MCF 10A (cell line): ENCODE measurements at regions not wholly inside any gene's neighbourhood (a gene's known extent, or its start where the extent isn't known, plus 50 kb on each side); places are given as distances from the start of the nearest gene placed in this dataset.
A peak's percentile ranks its signal among the peaks of the same experiment; 100 is the strongest.

ENCODE experiments used
- BruUV-seq: library from RNA; stranded (reverse); fragments of 400-500 nt; replicated peaks from 2 replicates; lab custom pipeline; 2021; lab: Mats Ljungman, UMichigan
- CTCF ChIA-PET: fragments of 300-600 bp; sonication (Branson Sonifier 250); formaldehyde crosslinking; extraction: SDS; loops from one replicate; lab custom pipeline; 2021; ENCODE audit warnings: antibody characterized with exemption, inconsistent platforms; lab: Yijun Ruan, JAX
- POLR2A ChIA-PET: fragments of 300-600, 350-650 bp; sonication (Branson Sonifier 250); formaldehyde crosslinking; extraction: SDS; loops from one replicate; lab custom pipeline; 2020; ENCODE audit warnings: antibody characterized with exemption, inconsistent platforms; lab: Yijun Ruan, JAX
- DNase-seq: peaks from one replicate; pipeline ENCODE4 v3.0.0-alpha.2; 2018; ENCODE audit not compliant: unreplicated experiment
- H3K27ac Mint-ChIP-seq: one replicate; pipeline ENCODE4 v1.8.0; 2022; ENCODE audit warnings: mild to moderate bottlenecking, low read depth, mixed read lengths; ENCODE audit not compliant: unreplicated experiment
- H3K27me3 Mint-ChIP-seq: one replicate; pipeline ENCODE4 v1.8.0; 2022; ENCODE audit warnings: mixed read lengths; ENCODE audit not compliant: insufficient read depth, unreplicated experiment
- H3K36me3 Mint-ChIP-seq: one replicate; pipeline ENCODE4 v1.8.0; 2022; ENCODE audit warnings: mild to moderate bottlenecking, moderate library complexity, mixed read lengths; ENCODE audit not compliant: insufficient read depth, unreplicated experiment
- H3K4me1 Mint-ChIP-seq: one replicate; pipeline ENCODE4 v1.8.0; 2022; ENCODE audit warnings: mixed read lengths; ENCODE audit not compliant: insufficient read depth, unreplicated experiment
- H3K4me3 Mint-ChIP-seq: one replicate; pipeline ENCODE4 v1.8.0; 2022; ENCODE audit warnings: mild to moderate bottlenecking, moderate library complexity, mixed read lengths; ENCODE audit not compliant: unreplicated experiment
- H3K9me3 Mint-ChIP-seq: one replicate; pipeline ENCODE4 v1.8.0; 2022; ENCODE audit warnings: mixed read lengths; ENCODE audit not compliant: unreplicated experiment
- intact Hi-C: fragments of 100-400 bp; cut with micrococcal nuclease; formaldehyde crosslinking; loops from 2 replicates; pipeline ENCODE4 v1.14.1; 2022
- TF ChIP-seq, protein P1 (sequence below): fragments of 200-600 bp; IDR thresholded peaks from one replicate; pipeline ENCODE4 v1.8.0; 2022; ENCODE audit warnings: antibody characterized with exemption, mild to moderate bottlenecking; ENCODE audit not compliant: unreplicated experiment

DNA sequence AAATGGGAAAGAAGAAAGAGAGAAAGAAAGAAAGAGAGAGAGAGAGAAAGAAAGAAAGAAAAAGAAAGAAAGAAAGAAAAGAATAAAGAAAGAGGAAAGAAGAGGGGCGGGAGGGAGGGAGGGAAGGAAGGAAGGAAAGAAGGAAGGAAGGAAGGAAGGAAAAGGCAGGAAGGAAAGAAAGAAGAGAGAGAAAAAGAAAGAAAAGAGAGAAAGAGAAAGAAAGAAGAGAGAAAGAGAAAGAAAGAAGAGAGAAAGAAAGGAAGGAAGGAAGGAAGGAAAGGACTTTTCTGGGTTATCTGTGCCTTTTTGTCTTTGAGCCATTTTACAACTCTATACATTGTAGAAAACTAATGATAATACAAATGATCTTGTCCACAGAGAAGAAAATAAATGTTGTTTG lies 136.6 kb upstream of the SMAD3 start:
- Mint-ChIP-seq H3K27ac (no peak overlapping the region), H3K4me1 (peaks cover 26% of the 10 kb centered on the region), H3K9me3 (peaks cover 15% of the 10 kb centered on the region), H3K36me3 (no peaks in the 10 kb centered on the region), H3K27me3 (no peaks in the 10 kb centered on the region), H3K4me3 (no peak overlapping the region)
- TF ChIP-seq, protein P1, sequence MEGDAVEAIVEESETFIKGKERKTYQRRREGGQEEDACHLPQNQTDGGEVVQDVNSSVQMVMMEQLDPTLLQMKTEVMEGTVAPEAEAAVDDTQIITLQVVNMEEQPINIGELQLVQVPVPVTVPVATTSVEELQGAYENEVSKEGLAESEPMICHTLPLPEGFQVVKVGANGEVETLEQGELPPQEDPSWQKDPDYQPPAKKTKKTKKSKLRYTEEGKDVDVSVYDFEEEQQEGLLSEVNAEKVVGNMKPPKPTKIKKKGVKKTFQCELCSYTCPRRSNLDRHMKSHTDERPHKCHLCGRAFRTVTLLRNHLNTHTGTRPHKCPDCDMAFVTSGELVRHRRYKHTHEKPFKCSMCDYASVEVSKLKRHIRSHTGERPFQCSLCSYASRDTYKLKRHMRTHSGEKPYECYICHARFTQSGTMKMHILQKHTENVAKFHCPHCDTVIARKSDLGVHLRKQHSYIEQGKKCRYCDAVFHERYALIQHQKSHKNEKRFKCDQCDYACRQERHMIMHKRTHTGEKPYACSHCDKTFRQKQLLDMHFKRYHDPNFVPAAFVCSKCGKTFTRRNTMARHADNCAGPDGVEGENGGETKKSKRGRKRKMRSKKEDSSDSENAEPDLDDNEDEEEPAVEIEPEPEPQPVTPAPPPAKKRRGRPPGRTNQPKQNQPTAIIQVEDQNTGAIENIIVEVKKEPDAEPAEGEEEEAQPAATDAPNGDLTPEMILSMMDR: no peak
- intact Hi-C loops: no loop called here
- POLR2A ChIA-PET: no interaction called here
- DNase-seq: no peak
- no TSS peak for BruUV-seq
- CTCF ChIA-PET: no interaction called here

GRCh38 chr15:66929843-66930402 lies 135.5 kb upstream of the SMAD3 start:
- ChIA-PET CTCF (interaction anchor here (0.5 to 1.6 kb wide), 4 partner anchors 17 to 374 kb away, joined by 3 to 6 read pairs (median 4); no protein-coding TSS in a partner anchor), POLR2A (interaction anchor here (0.9 to 2.2 kb wide), 2 partner anchors 10 to 18 kb away, joined by 4 to 8 read pairs; no protein-coding TSS in a partner anchor)
- intact Hi-C loops: no loop called here

DNA sequence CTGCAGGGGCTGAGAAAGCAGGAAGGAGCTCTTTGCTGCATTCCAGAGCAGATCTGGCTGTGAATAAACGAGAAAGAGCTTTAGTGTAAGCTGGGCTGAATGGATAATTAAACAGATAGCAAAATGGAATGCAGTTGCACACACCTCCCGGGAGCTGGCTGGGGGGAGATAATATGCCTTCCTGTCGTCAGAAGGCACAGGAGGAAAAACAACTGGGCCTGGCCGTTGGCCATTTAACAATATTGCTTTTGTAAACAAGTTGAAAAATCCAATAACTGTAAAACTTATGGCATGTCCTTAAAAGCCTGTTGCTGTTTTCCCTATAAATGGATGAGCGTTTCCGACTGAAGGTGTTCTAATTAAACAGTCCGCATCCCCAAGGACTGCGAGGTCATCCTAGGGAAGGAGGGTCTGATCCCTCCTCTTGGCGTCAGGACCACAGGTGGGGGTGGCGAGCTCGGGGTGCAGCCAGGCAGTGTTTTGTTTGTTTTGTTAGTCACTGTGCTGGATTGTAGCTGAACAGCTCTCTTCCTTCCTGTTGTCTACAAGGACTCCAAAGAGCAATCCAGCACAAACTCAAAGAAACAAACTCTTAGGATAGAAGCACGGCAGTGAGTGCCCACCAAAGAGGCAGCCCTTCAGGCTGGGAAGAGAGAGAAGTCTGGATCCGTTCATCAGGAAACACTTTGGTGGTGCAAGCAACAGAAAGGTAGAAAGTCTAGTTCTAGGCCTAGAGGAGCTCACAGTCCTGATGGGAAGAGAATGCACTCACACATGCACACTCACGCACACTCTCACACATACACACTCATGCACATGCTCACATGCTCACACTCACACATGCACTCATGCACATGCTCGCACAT lies 133.4 kb upstream of the SMAD3 start:
- intact Hi-C loops: loop anchor here (2.0 kb wide), 1 partner anchor 49 kb away; no protein-coding TSS in a partner anchor
- no TSS peak for BruUV-seq
- Mint-ChIP-seq H3K9me3 (peaks cover 14% of the 10 kb centered on the region), H3K27me3 (no peaks in the 10 kb centered on the region), H3K36me3 (peaks cover 6% of the 10 kb centered on the region), H3K4me1 (peaks cover 26% of the 10 kb centered on the region), H3K4me3 (peak overlapping the region; percentile 7), H3K27ac (peak overlapping the region; percentile 3)
- ChIA-PET POLR2A (interaction anchor here (0.5 to 2.2 kb wide), 4 partner anchors 12 to 94 kb away, joined by 3 to 8 read pairs (median 5); no protein-coding TSS in a partner anchor), CTCF (interaction anchor here (0.5 to 2.2 kb wide), 7 partner anchors 11 to 237 kb away, joined by 3 to 6 read pairs (median 3); no protein-coding TSS in a partner anchor)
- DNase-seq: peak; percentile 75
- TF ChIP-seq, protein P1: no peak

More at GRCh38 chr15:66929843-66930402, 135.5 kb upstream of the SMAD3 start:
- DNase-seq: no peak
- peaks cover 26% of the 10 kb centered on the region for H3K4me1 Mint-ChIP-seq
- H3K9me3 Mint-ChIP-seq: peaks cover 6% of the 10 kb centered on the region
- no peaks in the 10 kb centered on the region for H3K36me3 Mint-ChIP-seq
- TF ChIP-seq, protein P1: no peak
- no TSS peak for BruUV-seq
- H3K4me3 Mint-ChIP-seq: no peak overlapping the region
- no peak overlapping the region for H3K27ac Mint-ChIP-seq
- H3K27me3 Mint-ChIP-seq: no peaks in the 10 kb centered on the region

DNA sequence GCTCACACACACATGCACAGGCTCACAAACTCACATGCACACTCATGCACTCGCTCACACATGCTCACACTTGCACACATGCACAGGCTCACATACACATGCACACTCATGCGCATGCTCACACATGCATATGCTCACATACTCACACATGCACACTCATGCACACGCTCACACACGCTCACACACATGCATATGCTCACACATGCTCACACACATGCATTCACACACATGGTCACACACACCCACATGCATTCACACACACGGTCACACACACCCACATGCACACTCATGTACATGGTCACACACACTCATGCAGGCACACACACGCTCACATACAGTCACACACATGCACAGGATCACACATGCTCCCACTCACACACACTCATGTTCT lies 132.8 kb upstream of the SMAD3 start:
- H3K27ac Mint-ChIP-seq: no peak overlapping the region
- TF ChIP-seq, protein P1: no peak
- DNase-seq: no peak
- peaks cover 14% of the 10 kb centered on the region for H3K9me3 Mint-ChIP-seq
- intact Hi-C loops: loop anchor here (2.0 kb wide), 1 partner anchor 50 kb away; no protein-coding TSS in a partner anchor
- H3K27me3 Mint-ChIP-seq: no peaks in the 10 kb centered on the region
- H3K36me3 Mint-ChIP-seq: peaks cover 6% of the 10 kb centered on the region
- H3K4me3 Mint-ChIP-seq: peak overlapping the region; percentile 30
- ChIA-PET POLR2A (interaction anchor here (1.5 kb wide), 1 partner anchor 49 kb away, joined by 5 read pairs; no protein-coding TSS in a partner anchor), CTCF (interaction anchor here (0.6 to 2.2 kb wide), 5 partner anchors 11 to 81 kb away, joined by 3 to 6 read pairs (median 3); no protein-coding TSS in a partner anchor)
- BruUV-seq: no TSS peak
- peaks cover 26% of the 10 kb centered on the region for H3K4me1 Mint-ChIP-seq
